ENCODE measurements at regions not wholly inside any gene's neighbourhood (a gene's known extent, or its start where the extent isn't known, plus 50 kb on each side); places are given as distances from the start of the nearest gene placed in this dataset.
A peak's percentile ranks its signal among the peaks of the same experiment; 100 is the strongest.

GRCh38 chr16:86430814-86431213, 79.5 kb upstream of the FOXF1 start:
- CTCF ChIA-PET: interaction anchor here (0.6 kb wide), 1 partner anchor 390 kb away, joined by 3 read pairs; no protein-coding TSS in a partner anchor

GRCh38 chr16:86431540-86431939, 78.8 kb upstream of the FOXF1 start:
- Histone ChIP-seq H3K4me1 (no peaks in the 10 kb centered on the region), H3K27ac (no peak overlapping the region), H3K9me3 (no peaks in the 10 kb centered on the region), H3K4me2 (no peak overlapping the region), H3K4me3 (no peak overlapping the region)
- ChIA-PET POLR2A (no interaction called here), CTCF (no interaction called here)
- DNase-seq (ENCODE audit: low read depth in 1 of 2, low spot score in 1 of 2) (no peak), ATAC-seq (peak; percentile 23 to 36; a peak in 3 of 6 replicates), FAIRE-seq (no peak)
- WGBS (ENCODE audit: missing lambda C conversion rate): 27% methylated on average over 8 of the region's 11 CpGs
- TF ChIP-seq HMGXB4 (CRISPR knock-in tag; IDR thresholded peaks at IDR 0.05; ENCODE audit: borderline replicate concordance) (no peak), ZSCAN20 (CRISPR knock-in tag; IDR thresholded peaks at IDR 0.05) (no peak), EHF (CRISPR knock-in tag; IDR thresholded peaks at IDR 0.05) (no peak), FOSL2 (IDR thresholded peaks at IDR 0.05) (no peak), FOSL2 (CRISPR knock-in tag; IDR thresholded peaks at IDR 0.05) (no peak), CBX8 (IDR thresholded peaks at IDR 0.05) (no peak), E2F6 (IDR thresholded peaks at IDR 0.05; ENCODE audit: borderline replicate concordance, low read depth) (no peak), MAFK (IDR thresholded peaks at IDR 0.05; ENCODE audit: partially characterized antibody) (no peak), FOSB (CRISPR knock-in tag; IDR thresholded peaks at IDR 0.05) (no peak), SREBF2 (IDR thresholded peaks at IDR 0.05) (no peak), RCOR1 (IDR thresholded peaks at IDR 0.05; ENCODE audit: low read depth, low read length) (no peak), CTCF (IDR thresholded peaks at IDR 0.05) (no peak)

More at GRCh38 chr16:86430814-86431213, 79.5 kb upstream of the FOXF1 start:
- no peaks in the 10 kb centered on the region for H3K4me1 ChIP-seq
- H3K9me3 ChIP-seq: no peaks in the 10 kb centered on the region
- no peak for FAIRE-seq
- no peak overlapping the region for H3K4me3 ChIP-seq
- POLR2A ChIA-PET: no interaction called here
- ATAC-seq: no peak
- 0% methylated on average over 4 of the region's 4 CpGs for WGBS (ENCODE audit: missing lambda C conversion rate)
- H3K27ac ChIP-seq: no peak overlapping the region
- TF ChIP-seq JUN (IDR thresholded peaks at IDR 0.05) (no peak), HOXA7 (CRISPR knock-in tag; IDR thresholded peaks at IDR 0.05) (no peak), JUNB (IDR thresholded peaks at IDR 0.05) (no peak), NR3C1 (IDR thresholded peaks at IDR 0.05) (no peak), E2F6 (IDR thresholded peaks at IDR 0.05; ENCODE audit: borderline replicate concordance, low read depth) (no peak), CTCF (IDR thresholded peaks at IDR 0.05) (no peak), RFX5 (IDR thresholded peaks at IDR 0.05) (no peak), EHMT2 (IDR thresholded peaks at IDR 0.05; ENCODE audit: low read depth) (no peak), RAD21 (conservative IDR thresholded peaks at IDR 0.05 in 1 of 2, IDR thresholded peaks at IDR 0.05 in 1 of 2) (no peak), SMC3 (IDR thresholded peaks at IDR 0.05) (no peak), KDM5A (IDR thresholded peaks at IDR 0.05) (no peak), HES2 (IDR thresholded peaks at IDR 0.05) (no peak), SREBF2 (IDR thresholded peaks at IDR 0.05) (no peak), NFE2L2 (conservative IDR thresholded peaks at IDR 0.05; ENCODE audit: low read length) (no peak)
- H3K4me2 ChIP-seq: no peak overlapping the region
- no peak for DNase-seq (ENCODE audit: low read depth in 1 of 2, low spot score in 1 of 2)

Measured in A549 (cell line).